G401.6 (cell line): ENCODE measurements at regions not wholly inside any gene's neighbourhood (a gene's known extent, or its start where the extent isn't known, plus 50 kb on each side); places are given as distances from the start of the nearest gene placed in this dataset.

ENCODE experiments used
- FAIRE-seq: peaks from 2 replicates; lab custom pipeline; 2012; peaks lifted over from hg19 to GRCh38; lab: Jason Lieb, UNC

DNA sequence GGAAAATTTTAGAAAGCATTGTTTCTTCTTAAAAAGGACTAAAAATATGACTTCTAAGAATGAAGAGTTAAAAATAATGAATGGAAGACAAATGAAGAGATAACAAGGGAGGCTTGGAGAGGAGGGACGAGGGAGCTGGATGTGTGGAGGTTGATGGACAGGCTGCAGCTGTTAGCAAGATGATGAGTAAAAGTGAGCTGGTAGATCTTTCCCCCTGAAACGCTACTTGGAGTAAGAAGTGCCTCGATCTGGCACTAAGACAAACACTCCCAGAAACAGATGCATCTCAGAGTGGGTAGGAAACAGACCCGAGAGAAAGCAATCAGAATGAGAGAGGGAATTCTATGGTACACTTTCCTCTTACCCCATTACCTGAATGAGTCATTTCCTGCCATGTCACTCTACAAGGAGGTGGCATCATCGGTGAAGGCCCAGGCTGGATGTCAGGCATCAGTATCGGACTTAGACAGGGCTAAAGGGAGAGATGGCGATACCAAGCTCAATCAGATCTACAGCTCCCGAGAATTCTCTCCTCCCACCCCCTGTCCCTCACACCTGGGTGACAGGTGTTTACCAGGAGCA is 154.1 kb upstream of the BMP2 start:
- no peak for FAIRE-seq

DNA sequence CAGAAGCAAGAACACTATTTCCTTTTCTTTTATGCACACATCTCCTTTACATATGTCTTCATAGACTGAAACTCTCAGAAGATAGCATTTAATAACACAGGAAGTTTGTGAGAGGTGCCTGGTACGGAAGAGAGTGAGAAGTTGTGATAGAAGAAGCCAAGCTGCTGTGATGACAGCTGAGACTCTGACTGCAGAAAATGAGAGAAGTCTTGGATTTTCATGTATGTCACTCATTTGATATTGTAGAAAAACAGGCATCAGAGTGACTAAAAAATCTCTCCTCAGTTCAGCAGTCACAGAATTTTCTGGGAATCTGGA is 154.9 kb upstream of the BMP2 start:
- no peak for FAIRE-seq

DNA sequence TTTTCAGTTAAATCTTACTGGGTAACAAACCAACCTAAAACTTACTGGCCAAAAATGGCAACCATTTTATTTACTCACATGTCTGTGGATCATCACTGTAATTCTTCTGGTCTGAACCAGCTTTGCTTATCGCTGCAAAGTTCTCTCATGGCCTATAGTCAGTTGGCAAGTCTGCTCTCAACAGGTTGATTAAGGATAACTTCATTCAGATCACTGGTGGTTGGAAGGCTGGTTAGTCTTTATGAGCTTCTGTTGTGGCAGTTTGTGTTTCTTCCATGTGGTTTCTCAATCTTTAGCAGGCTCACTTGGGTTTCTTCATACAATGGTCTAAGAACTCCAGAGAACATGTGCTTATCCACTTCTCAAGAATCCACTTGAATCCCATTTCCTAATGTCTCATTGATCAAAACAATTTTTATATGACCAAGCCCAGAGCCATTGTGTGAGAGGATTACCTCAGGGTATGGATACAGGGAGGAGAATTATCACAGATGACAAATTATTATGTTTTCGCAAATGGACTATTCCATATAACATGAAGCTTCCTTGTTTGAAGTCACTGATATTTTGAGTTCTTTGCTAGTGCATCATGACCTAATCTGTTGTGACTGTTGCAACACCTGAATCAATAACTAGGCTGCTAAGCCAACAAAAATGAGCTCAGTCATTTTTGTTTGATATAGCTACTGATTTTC is 155.4 kb upstream of the BMP2 start:
- FAIRE-seq, result no peak

DNA sequence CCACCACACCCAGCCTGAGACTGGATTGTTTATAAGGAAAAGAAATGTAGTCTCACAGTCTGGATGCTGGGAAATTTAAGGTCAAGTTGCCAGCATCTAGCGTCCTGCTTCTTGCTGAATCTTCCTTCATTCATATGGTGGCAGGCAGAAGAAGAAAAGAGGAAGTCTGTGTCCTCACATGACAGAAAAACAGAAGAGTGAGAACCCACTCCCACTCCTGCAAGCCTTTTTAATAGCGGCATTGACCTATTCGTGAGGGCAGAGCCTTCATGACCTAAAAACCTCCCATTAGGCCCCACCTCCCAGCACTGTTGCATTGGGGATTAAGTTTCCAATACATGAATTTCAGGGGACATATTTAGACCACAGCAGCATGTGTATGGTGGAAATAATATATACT is 160.8 kb upstream of the BMP2 start:
- no peak for FAIRE-seq

DNA sequence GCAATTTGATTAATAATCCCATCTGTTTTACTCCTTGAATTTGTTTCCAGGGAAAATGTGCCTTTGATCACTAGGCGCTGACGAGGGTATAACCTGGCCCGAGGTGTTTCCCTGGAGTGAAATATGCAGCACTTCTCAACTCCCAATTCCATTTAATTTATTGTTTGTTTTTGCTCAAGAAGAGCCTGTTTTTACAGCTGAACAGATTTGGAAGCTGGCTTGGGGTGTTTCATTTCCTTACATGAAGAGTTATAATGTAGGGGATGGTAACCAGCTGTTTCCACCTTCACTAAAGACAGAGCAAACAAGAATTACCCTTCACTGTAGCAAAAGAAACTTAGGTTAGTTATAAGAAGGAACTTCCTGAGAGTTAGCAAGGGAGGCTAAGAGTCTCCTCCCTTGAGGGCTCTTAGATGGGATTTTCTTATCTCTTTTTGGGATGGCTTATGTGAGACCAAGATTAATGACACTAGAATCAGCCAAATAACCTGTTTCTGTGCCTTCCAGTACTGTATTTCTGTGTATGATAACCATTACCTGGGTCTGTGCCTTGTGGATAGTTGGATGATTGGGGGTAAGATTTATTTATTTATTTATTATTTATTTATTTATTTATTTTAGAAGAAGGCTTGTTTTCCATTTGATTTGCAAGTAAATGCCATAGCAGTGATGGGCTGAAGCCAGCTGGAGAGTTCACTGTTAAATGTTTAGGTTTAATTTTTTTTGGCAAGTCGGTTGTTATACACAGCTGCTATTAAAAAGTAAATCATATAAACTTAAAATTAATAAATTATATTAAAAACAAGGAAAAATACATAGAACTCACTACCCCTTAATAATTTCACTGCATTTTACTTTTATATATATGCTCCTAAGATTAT is 162.2 kb upstream of the BMP2 start:
- FAIRE-seq, result no peak

DNA sequence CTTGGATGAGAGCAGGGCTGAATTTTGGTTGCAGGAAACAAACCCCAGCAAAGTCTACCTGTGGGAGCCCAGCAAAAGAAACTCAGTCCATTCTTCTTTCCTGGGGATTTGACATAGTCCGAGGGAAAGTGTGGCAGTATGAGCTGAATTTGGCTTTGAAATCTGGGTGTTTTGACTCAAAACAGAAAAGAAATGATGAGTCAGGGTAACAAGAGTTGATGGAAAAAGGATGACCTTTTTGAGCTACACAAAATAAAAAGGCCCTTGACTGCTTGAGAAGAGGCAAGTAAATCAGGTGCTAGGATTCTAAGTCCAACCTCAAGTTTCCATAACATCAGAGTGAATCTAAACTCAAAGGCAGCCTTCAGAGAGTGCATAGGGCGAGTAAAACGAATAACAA is 163.3 kb upstream of the BMP2 start:
- no peak for FAIRE-seq

DNA sequence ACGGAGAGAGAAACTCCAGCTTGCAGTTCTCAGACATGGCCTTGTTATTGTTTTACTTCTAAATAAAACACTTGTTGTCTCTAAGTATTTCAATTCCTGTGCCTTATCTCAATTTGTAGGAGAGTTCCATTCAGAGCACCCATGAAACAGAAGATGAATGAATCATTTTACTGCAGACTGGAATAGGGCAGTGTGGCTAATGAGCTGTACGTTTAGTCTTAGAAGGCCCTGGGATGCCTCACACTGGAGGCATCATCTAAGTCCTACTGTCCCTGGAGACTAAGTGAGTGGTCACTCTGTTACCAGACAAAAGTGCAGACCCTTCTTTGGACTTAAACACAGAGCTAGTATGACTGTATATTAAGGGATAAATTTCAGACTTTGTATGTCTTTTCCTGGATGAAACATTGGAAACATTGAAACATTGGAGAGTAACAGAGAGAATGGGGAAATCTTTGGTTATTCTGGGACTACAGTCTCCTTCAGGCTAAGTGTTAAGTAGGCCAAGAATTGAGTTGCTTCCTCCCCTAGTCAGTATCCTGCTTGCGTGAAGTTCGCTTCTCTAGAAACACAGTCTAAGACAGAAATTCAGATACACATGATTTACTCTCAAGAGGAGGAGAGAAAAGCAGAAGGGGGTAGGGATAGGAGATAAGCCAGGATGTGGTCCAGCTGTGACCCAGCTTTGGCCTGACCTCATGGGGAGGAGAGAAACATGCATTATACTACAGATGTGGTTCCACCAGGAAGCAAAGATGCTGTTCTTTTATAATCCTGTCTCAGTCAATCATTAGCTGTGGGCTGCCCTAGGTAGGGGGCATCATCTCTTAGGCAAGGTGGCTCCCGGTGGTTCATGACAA is 167.4 kb upstream of the BMP2 start:
- no peak for FAIRE-seq

DNA sequence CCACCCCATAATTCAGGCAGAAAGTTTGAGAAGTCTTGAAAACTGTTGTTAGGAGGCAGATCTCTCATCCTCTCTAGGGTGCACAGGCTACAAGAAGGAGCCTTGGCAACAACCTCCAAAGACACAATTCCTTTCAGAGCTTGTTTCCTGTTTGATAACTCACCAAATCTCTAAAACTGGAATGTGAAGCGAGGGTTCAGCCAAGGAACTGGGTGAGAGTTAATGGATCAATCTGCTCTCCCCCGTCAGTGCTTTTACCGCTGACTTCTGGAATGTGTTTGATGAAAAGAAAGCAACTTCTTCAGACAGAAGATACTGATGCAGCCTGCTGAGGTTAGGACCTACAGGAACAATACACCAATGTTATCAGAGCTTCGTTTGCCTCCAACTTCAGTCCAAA is 171.8 kb upstream of the BMP2 start:
- FAIRE-seq, result no peak

DNA sequence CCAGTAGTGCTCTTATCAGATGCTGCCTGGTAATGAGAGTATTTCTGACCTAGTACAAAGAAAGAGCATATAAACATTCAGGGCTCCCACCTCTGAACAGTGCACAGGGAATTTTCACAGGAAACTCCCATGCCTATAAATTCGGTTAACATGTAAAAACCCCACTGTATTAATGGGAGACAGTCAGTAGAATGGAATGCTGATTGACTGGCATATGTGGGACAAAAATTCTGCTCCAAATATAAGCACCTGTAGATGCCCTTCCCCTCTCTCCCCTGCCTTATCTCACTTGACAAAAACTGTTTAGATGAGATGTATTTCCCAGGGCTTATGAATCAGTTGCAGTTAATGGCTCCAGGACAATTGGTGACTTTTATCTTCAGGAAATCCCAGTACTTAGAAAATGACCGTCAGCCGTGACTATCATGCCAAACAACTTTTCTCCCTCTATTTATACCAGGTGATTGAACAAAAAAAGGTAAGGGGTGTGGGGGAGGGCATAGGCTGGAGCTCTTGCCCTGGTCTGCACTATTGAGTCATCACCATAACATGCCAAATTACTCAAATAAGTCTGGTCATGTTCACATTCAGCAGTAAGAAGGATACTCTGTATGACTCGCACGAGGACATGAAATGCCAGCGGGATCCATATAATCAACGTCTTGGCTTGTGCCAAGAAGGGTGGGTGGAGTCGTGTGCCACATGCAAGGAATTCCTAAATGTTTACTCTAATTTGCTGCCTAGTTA is 176.4 kb upstream of the BMP2 start:
- FAIRE-seq, result no peak

DNA sequence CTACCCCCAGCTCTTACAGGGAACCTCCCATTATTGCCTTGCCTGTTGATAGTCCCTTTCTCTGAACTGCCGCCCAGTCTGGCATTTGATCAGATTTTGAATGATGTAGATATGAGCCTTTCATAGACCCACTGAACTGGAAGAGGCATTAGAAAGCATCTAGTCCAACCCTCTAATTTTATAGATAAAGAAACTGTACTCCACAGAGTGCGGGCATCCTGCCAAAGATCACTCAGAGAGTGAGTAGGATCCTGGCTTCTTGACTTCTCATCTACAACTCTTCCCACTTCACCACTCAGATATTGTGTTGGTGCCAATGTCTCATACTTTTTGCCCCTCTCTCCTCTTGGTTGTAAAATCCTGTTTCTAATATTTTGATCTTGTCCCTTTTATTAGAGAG is 179.2 kb upstream of the BMP2 start:
- FAIRE-seq, result no peak

DNA sequence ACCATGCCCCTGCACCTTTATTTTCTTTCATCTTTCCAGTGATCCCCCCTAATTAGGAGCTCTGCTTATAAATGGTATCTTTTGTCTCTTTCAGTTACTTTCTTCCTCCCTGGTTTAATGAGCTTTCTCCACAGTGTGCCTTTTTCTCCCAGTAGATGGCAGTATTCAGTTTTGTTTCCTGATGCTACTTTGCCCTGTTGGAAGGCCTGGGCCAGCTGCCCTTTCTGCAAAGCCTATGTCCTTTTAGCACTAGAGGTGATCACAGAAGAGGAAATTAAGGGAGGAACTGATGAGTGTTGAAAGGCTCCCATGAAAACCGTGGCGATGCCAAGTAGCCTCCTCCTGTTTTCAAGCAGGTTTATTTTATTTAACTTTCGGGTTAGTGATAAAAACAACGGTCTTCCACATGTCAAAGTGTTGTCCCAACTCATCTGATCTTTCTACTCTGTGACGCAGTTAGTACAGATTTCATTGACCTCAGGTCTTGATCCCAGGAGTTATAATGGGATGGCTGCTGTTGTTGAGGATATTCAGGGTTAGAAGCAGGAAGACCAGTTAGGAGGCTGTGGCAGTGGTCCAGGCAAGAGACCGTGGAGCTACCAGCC is 184.2 kb upstream of the BMP2 start:
- FAIRE-seq, result no peak

DNA sequence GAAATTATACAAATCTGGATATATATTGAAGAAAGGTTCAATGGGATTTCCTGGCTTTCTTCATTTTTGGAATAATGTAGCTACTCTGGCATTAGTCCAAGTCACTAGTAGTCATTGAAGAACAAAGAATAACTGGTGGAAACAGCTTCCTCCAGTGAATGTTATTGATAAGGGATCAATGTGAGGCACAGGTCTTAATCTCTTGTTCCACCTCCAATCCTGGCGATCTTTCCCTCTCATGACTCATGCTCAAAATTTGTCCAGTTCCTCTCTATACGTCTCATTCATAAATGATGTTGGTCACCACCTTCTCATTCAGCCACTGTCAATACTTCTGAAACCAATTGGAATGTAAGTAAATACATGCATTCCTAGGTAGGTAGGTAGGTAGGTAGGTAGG is 185.0 kb upstream of the BMP2 start:
- FAIRE-seq, result no peak

DNA sequence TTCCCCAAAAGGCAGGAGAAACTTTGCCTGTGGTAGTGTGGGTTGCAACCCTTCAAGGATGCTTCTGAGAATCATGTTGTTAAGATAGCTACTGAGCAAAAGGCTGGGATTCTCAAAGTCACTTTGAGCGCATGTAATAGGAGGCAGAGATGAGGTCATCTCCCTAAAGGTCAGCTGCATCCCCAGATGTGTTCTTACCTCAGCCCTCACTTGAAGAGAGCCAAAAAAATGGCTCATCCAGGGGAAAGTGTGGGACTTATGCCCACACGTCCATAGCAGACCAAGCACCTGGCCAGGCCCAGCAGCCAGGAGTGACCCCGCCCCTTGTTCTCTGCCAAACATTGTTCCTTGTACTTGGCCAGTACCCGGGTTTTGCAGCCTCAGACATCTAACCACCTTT is 187.0 kb upstream of the BMP2 start:
- FAIRE-seq, result no peak

DNA sequence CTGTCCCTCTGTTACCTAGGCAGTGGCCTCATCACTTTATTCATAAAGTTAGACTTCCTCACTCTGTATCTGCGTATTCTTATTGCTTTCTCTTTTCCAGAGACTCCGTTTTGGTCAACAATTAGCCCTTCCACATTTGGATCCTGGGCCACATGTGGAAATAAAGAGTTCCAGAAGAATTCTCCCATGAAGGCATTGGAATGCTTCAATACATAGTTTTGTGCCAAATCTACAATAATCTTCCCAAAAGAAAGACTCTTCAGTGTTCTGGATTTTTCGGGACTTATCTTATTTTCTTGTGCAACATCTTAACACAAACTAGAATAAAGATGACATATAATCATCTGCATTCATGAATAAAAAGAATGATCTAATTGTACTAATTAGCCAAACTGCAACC is 187.7 kb upstream of the BMP2 start:
- no peak for FAIRE-seq

DNA sequence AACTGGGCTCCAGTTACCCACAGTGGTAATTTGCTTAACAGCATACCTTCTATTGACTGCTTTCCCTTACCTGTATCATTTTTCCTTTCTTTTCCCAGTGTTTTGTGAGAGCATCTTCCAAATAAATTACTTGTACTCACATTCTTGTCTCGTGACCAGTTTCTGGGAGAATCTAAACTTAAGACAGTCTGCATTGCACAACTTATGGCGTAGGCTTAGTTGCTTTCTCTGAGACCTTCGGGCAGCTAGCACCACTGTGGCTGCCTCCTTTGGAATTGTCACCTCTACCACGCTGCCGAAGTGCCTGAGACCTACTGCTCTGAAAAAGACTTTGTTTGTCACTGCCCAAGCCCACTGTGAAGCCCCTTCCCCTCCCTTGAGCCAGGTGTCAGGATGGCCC is 188.1 kb upstream of the BMP2 start:
- FAIRE-seq, result no peak

DNA sequence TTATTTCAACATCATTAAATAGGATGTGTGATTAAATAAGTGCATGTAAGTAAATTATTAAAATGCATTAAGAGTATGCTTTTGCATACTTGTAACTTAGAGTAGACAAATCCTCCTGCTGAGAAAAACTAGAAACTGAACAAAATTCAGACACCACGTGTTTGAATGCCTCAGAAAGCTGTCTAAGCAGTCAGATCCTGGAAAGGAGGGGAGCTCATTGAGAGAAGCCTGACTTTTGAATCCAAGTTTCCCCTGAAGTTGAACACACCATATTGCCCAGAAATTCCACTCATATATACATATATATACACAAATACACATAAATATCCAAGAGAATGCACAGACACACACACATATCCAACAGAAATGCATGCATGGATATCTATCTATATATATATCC is 190.0 kb upstream of the BMP2 start:
- FAIRE-seq, result no peak

DNA sequence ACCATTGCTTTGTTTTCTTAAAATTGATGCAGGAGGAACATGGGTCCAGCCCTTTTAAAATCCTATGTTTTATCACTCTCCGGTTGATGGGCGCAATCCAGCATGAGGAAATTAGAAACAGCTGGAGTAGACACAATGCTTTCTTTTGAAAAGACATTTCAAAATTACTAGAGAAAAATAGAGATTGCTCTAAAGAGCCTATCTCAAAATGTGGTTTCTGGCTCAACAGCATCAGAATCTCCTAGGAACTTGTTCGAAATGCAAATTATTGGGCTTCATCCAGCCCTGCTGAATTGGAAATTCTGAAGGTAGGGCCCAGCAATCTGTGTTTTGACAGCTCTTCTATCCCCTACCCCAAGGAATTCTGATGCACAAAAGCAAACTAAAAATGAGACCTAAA is 190.8 kb upstream of the BMP2 start:
- FAIRE-seq, result no peak

DNA sequence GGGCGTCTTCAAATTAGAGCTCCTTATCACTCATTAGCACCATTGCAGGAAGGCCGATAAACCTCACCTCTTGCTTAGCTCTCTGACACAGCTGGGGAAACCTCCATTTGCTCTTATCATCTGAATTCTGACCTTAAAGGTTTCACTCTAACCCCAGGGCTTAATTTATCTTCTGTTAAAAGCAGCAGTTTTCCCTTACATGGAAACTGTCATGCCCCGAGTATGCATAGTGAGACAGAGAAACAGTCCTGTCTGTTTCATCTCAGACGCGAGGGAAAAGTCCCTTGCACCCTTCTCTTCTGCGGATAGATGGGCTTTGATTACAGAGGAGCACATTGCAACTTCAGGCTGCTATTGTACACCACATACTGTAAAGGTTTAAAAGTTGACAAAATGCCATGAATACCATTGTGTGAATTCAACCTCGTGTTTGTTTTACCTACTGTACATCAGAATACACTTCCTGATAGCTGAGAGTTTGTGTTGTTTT is 191.5 kb upstream of the BMP2 start:
- no peak for FAIRE-seq

DNA sequence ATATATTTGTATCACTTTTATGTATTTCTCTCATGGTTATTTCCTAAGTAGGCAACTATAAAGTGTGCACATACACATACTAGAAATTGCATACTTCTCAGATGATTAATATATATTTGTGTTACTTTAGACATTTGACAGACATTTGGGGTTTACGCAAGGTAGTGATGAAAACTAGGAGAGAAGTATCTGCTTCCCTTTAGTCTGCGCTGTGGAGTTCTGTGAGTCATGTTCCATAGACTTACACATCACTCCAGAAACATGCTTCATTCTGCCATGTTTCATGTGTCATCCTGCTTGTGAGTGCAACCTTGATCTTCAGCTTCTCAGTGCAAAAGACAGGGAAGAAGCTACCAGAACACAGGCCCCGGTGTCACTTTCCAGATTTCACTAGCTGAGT is 200.7 kb upstream of the BMP2 start:
- FAIRE-seq, result no peak

DNA sequence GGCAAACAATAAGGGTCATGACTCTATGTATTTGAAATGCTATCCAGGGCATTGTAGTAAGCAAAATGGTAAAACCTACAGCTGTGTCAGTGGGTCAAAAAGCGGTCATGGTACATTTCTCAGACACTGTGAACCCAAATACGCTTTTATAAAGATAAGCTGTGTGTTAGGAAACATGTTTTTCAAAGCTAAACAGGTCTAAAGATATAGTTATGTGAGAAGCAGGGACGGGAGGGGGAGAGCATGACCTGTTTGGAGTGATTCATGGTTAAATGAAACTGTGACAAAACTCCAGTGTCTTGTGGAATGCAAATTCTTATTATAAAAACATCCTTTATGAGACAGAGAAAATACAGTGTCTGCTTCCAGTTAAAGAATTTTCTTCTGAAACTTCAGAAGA is 205.4 kb upstream of the BMP2 start:
- FAIRE-seq, result no peak

DNA sequence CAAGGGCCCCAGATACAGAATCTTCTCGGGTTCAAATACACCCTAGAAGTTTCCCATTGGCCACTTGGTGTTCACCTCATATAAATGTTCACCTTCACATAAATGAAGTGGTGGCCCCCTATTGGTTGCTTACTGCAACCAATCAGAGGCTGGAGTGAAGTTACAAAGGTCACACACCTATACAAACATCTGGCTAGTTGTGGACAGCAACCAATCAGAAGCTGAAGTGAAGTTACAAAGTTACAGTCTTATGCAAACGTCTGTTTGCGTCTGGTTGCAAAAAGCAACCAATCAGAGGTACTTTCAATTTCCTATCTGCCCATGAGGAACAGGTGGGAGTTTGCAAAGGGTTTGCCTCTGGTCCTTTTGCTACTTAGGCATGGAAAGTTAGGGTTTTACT is 206.5 kb upstream of the BMP2 start:
- no peak for FAIRE-seq

DNA sequence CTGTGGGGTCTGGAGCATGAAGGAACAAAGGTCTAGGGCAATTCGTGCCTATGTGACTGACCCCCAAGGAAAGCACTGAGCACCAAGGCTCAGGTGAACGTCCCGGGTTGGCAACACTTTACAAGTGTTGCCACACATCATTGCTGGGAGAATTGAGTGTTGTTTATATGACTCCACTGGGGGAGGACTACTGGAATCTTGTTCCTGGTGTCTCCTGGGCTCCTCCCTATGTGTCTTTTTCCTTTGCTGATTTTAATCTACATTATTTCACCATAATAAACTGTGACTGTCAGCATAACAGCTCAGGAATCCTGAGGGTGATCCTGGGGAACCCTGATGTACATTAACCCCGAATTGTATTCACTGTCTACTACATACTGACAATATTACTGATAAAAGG is 207.7 kb upstream of the BMP2 start:
- FAIRE-seq, result no peak
